Stimulated activated CD8-positive, alpha-beta memory T cell treated with anti-CD3 and anti-CD28 coated beads, Interleukin-7, amount 100 ng/mL, for 24 hours (primary cell): ENCODE measurements at regions not wholly inside any gene's neighbourhood (a gene's known extent, or its start where the extent isn't known, plus 50 kb on each side); places are given as distances from the start of the nearest gene placed in this dataset.
"Not testable (repeated sequence)": the region's sequence is repeated elsewhere in the genome, so short reads cannot be mapped to it uniquely, and the experiment has no call there.

Source experiments
- DNase-seq: peaks from one replicate; pipeline ENCODE4 v3.0.0-alpha.2; 2020; ENCODE audit warnings: low read depth

GRCh38 chr9:129412814-129413536, 207.9 kb downstream of the C9orf50 start:
- no peak for DNase-seq

GRCh38 chr9:129412176-129412813, 208.6 kb downstream of the C9orf50 start:
- not testable (repeated sequence) for DNase-seq

- DNase-seq = no peak
Measured at GRCh38 chr9:129411501-129412175, 209.3 kb downstream of the C9orf50 start.

- no peak for DNase-seq
Measured at GRCh38 chr9:129410226-129410625, 210.7 kb downstream of the C9orf50 start.

DNA sequence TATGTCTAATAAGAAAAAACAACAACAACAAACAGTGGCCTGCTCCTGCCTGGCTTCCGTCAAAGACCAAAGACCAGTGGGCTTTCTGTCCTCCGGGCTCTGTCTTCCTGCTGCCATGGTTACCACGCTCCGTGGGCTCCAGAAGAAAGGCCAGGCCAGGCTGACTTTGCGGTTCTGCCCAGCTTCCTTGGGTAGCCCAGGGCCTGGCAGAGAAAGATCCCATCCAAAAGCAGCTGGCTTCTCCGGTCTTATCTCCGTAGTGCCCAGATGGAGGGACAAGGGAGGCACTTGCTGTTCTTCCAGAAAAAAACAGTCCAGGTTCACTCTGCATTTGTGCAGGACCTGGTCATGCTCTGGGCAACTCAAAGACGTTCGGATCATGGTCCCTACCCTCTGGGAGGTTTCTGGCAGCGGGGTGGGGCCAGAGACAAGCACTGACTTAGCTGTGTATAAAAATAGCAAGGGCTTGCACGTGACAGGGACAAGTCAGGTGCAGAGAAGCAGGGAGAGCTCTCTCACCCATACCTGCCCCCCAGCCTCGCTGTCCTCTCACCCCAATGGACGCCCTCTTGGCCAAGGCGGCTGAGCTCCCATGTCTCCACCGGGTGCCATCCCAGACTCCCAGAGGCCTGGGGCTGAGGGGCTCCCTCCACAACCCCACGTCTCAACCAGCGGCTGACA, 212.2 kb downstream of the C9orf50 start:
- no peak for DNase-seq

DNA sequence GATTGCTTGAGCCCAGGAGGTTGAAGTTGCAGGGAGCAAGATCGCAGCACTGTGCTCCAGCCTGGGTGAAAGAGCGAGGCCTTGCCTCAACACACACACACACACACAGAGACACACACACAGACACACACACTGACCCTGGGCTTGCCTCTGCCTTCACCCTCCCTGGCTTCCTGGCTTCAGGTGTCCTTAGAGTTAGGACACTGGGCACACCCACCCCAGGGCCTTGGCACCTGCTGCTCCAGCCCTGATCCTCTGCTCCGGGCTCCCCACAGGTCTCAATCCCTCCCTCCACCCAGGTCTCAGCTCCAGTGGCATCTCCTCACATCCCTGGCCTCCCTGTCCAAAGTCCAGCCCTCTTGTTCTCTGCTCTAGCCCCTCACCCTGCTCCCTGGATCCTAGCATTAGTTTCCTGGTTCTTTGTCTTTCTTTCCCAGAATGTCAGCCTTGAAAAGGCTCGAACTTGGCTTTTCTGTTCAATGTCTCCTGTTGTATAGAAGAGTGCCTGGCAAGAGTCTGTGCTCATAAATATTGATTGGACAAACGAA, 212.9 kb downstream of the C9orf50 start:
- DNase-seq = no peak

DNA sequence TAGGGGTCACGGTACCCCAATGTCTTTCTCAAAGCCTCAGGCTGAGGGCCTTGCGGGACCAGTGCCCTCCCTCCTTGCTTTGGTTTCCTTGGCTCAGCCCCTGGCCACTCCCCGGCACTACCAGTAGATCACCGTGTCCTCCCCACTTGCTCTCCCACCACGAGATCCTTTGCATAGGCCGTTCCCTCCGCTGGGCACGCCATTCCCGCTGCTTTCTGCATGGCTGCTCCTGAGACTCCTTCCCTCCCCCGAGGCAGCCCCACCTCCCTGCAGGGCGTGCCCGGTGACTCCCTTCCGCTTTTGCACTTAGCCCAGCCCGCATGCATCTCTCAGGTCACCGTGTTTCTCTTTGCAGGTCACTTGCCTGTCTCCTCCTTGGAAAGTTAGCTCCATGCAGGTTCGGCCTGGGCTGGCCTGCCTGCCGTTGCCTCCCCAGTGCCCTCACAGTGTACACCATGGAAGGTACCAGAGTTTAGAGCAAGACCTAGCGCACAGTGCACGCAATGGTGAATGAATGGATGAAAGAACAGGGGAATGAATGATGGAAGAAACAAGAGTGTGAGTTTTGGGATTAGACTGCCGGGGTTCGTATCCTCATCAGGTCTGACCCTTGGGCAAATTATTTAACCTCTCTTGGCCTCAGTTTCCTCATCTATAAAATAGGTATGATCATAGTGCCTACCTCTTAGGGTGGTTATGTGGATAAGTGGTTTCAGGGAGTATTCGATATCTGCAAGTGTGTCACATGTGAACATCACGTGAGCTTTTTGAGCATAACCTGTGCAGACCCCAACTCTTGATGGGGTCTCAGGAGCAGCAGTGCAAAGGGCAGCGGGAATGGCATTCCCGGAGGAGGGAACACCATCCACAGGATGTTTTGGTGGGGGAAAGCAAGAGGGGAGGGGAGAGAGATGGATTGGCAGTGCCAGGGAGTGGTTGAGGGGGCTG, 214.3 kb downstream of the C9orf50 start:
- DNase-seq = no peak

DNA sequence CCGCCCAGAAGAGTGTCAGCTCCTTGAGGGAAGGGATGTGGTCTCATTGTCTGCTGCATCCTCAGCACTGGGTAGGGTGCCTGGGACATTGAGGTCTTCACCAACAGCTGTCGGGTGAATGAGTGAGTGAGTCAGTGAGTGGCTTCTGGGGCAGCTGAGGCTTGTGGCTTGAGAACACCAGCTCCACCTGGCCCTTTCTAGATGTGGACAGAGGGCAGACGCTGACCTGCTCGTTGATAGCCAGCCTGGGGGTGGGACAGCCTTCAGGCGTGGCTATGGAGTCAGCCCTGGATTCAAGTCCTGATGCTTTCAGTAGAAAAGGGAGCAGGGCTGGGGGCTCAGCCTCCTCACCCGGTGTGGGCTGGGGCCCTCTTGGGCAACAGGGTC, 215.1 kb downstream of the C9orf50 start:
- no peak for DNase-seq

DNA sequence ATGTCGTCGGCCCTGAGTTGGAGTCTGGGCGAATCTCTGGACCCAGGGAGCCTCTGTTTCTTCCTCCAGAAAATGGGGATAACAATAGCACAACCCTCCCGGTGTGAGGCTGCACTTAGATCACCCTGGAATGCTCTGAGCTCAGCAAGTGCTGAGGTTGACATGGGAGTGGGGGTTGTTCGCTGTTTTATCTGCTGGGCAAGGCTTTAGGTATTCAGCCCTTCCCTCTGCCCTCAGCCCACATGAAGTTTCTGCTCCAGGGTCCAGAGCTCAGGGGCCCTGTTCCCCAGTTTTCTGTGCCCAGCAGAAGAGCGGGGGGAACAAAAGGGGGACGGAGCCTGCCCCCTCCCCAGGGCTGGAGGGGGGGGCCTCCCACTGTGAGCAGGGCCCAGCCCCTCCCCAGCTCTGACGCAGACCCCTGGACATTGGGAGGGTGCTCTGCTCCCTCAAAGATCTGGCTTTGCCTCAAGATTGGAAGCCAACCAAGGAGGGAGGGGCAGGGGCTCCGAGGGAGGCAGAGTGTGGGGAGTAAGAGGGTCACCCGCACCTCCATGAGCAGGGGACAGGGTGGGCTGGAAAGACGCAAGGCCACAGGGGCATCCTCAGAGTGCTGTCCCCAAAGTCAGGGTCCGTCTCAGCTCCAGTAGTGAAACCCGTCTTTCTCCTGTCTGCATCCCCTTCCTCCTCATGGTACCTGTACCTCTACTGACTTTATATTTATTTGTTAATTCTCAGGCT, 215.6 kb downstream of the C9orf50 start:
- no peak for DNase-seq

DNA sequence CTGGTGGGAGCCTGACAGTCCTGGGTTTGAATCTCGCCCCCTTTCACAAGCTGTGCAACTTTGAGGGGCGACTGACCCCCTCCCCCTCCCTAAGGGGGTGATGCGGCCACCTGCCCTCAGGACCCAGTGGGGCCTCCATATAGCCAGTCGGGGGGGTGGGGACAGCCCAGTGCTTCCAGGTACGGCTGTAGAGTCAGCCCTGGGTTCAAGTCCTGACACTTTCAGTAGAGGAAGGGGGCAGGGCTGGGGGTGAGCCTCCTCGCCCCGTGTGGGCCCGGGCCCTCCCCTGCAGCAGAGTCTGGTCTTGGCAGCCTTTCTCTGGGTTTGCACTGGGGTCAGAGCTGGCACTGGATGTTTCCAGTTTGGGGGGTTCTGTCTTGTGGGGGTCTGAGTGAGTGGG, 216.3 kb downstream of the C9orf50 start:
- no peak for DNase-seq

DNA sequence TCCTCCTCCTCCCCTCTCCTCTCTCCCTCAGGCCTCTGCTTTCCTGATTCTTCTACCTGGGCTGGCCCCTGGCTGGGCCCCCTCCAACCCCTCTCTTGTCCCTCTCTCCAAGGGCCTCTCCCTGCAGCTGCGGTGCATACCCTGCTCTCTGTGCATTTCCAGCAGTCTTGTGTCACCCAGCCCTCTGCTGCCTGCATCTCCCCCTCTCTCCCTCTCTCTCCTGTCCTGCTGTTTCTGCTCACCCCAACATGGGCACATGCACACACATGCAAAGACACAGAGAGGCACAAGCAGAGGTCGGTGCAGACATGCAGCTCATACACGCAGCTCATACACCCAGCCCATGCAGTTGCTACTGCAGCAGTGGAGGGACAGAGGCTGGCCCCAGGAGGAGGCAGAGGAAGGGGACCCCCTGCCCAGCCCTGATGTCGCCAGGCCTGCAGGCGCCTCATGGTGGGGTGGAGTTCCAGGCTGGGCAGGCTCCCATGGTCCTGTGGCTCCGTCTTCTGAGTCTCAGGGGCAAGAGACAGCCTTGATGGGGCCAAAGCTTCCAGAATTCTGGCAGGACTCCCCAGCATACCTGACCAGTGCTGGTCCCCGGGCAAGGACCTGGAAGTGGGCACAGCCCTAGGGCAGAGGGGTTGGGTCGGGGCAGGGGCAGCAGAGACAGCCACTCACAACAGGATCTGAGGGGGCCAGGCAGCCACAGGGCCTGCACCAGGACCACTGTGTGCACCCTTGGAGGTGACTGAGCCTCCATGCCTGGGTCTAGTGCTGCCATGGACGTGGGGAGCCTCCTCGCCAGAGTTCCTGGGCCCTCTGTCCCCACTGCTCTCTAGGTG, 216.9 kb downstream of the C9orf50 start:
- DNase-seq = no peak

DNA sequence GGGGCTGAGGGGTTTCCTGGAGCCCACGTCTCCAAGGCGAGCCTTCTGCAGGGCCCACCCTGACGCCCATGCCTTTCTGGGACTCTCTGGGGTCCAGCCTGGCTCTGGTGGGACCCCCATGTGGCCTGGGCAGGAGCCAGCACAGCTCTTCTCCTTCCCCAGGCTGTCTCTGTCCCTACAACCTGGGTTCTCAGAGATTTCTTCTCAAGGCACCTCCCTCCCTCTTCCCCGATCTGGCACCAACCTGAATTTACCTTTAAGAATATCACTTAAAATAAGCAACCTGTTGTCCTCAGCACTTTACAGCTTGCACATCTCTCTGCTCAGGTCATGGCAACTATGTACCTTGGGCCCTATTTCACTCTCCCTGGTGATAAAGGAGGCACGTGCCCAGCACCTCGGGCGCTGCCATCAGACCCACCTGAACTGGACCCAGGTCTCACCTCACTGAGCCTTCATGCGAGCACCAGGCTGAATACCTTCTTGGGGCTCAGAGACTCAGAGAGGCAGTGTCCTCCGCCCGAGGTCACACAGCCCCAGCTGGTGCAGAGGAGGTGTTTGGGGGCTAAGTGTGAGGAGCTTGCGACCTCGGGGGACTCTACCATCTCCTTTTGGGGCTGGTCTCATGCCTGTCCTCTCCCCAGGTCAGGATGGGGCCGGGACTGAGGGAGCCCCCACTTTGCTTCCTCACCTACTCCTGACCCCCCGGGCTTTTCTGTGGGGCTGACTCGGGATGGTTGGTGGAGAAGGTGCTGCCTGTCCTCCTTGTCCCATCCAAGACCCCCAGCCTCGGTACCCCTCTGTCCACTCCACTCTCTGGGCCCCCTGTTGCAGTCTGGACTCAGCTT, 217.7 kb downstream of the C9orf50 start:
- no peak for DNase-seq

GRCh38 chr9:129402371-129402739, 218.5 kb downstream of the C9orf50 start:
- DNase-seq = no peak

- no peak for DNase-seq
Measured at GRCh38 chr9:129401623-129402370, 219.1 kb downstream of the C9orf50 start.

- DNase-seq = no peak
Measured at GRCh38 chr9:129400971-129401622, 219.8 kb downstream of the C9orf50 start.

GRCh38 chr9:129400001-129400970, 220.6 kb downstream of the C9orf50 start:
- no peak for DNase-seq
